Activated CD4-positive, alpha-beta T cell treated with anti-CD3 and anti-CD28 coated beads for 24 hours (primary cell): ENCODE measurements at regions not wholly inside any gene's neighbourhood (a gene's known extent, or its start where the extent isn't known, plus 50 kb on each side); places are given as distances from the start of the nearest gene placed in this dataset.

Source experiments
- DNase-seq, 2 donors: peaks; one replicate each; pipeline ENCODE4 v3.0.0-alpha.2; 2020; ENCODE audit warnings: low read depth in 2 of 2

DNA sequence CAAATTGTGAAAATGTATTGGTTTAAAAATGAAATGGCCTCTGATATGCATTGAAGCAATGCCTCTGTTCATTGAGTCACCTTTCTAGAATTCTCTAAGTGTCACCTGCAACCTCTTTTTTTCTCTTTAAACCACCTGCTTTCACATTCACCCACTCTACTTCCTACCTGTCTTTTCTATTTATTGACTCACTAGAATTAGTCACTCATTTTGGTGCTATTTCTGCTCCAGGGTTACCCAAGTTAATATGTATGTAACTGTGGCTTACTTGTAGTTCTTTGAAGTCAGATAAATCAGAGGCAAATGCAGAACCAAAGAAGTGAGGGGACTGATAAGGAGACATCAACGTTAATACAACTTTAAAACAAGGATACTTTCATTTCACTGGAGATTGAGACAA, 674.7 kb downstream of the CCSER2 start:
- no peak for DNase-seq

GRCh38 chr10:85008488-85009184, 680.2 kb downstream of the CCSER2 start:
- DNase-seq = no peak

DNA sequence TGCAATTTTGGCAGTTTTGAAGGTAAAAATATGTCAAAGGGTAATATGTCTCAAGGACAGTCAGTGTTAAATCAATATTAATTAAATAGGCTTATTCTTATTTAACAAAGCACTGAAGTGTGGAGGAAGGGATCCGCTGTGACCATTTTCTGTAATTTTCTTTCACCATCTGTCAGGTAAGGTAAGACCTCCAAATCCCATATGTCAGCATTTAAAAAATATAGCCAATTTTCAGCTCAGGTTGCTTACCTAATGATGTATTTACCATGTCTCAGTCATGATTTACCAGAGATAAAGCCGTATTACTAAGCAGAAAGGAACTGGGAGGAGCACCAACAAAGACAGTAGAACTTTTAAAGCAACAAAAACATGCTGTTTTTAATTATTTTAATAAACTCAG, 683.9 kb downstream of the CCSER2 start:
- no peak for DNase-seq

DNA sequence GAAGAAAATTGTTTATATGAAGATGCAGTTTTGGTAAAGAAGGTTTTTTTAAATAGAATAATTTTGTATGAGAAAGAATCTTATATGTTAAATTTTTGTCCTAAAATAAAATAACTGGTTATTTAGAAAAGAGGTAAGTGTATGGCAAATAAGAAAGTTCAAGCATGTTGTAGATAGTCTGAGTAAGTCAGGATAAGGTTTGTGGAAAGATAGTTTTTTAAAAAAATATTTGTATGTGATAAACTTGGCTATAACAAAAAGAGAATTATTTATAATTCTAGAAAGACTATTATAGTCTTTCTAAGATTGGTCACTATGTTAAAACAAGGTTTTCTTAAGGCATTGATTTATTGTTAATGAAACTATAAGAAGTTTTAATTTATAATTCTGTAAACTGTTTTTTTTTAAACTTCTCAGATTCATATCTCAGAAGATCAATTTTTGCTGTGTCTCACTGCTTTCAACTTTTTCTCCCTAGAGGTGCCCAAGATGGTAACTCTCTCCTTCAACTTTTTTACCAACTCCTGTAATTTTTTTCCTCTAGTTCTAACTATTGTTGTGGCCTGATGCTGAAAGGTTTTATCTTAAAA, 698.6 kb downstream of the CCSER2 start:
- DNase-seq = no peak

DNA sequence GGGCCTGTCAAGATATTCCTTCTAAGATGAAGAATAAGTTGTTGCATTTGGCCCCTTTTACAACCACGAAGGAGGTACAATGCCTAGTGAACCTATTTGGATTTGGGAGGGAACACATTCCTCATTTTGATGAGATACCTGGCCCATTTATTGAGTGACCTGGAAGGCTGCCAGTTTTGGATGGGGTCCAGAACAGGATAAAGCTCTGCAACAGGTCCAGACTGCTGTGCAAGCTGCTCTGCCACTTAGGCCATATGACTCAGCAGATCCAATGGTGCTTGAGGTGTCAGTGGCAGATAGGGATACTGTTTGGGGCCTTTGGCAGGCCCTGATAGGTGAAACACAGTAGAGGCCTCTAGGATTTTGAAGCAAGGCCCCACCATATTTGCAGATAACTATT, 704.6 kb downstream of the CCSER2 start:
- DNase-seq = no peak

DNA sequence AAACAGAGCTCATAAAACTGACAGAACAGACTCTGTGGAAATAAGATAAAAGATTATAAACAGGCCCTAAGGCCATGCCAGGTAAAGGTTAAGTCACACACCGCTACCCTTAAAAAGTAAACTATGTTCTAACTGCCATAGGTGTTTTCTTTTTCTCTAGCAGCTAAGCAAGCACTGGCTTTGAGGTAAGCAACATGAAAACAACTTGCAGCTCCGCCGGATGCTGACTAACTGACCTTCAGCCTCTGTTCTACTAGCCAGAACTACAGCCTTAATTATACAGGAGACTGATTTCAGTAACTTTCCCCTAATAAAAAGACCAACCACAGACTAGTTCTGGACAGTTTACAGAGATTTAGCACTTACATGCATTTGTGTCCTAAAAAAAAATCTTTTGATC, 708.3 kb downstream of the CCSER2 start:
- DNase-seq = no peak

- DNase-seq = no peak
These were observed 710.9 kb downstream of the CCSER2 start for GRCh38 chr10:85039311-85039710.

DNA sequence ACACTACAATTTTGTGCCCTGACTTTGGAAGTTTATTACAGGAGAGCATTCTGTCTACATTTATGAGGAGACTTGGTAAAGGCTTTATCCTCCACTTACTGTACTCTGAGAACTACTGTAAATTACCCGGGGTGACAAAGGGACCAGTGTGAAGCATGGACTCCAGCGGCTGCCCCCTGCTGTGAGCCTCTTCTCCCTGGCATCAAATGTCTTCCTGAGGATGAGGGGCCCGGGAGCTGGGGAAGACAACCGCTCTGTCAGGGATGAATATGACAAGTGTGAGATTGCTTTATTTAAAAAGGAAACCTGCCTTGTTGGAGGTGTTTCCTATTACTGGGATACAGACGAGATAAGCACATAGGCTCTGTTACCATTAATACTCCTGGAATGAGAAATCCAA, 714.8 kb downstream of the CCSER2 start:
- DNase-seq = no peak

DNA sequence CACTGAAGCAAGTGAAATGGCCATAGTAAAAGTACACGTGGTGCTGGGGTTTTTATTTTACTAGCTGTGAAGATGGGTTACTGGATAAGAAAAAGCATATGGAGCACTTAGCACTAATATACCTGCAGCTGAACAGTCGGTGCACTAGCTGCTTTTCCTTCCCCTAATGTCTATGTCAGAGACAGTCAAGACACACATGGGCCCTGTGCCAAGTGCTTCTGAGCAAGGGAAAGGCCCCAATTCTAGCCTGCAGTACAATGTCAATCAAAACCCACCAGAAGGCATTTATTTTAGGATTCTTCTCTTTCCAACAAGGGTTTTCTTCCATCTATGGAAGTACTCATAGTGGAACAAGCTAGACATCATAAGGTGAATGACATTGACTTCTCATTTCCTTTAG, 716.7 kb downstream of the CCSER2 start:
- no peak for DNase-seq

DNA sequence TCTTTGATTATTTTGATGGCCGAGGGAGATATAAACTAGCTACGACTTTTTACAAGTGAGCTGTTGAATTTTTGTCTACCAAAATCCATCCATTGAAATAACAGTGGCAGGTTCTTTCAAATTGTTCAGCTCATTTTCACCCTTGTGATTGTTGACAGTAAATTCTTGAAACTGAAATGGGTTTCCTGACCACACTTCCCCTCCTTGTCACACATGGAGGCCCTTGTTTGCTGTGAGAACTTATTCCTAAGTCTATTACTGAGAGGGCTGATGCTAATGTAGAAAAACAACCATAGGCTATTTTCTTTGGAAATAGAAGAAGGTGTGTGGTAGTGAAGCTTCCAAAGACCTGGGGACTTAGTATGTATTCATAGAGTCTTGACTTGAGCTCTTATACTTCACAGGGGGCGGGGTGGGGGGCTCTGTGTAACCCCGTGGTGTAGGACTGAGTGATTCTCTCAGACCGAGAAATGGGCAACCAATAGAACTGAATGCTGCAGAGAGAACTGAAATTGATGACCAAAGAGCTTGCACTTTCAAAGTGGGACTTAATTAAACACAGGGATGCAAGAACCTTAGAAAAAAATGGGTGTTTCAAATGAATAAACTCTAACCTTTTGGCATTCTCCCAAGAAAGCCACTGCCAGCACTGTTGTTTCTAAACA, 718.9 kb downstream of the CCSER2 start:
- no peak for DNase-seq

DNA sequence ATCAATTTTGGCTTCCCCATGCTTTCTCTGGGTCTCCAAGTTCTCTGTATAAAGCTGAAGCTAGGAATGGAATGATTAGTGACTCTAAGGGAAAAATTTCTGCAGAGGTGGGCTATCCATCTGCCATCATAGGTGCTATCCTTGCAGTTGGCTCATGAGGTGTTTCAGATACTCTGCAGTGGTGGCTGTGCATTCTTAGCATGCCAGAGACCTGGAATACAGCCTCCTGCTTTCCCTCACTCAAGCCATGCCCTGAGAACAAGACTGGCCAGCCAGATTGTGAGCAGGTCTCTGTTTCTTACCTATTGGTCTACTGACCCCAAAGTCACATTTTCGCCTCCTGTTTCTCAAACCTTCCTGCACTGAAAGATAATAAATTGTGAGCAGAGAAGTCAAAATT, 719.6 kb downstream of the CCSER2 start:
- DNase-seq = no peak

DNA sequence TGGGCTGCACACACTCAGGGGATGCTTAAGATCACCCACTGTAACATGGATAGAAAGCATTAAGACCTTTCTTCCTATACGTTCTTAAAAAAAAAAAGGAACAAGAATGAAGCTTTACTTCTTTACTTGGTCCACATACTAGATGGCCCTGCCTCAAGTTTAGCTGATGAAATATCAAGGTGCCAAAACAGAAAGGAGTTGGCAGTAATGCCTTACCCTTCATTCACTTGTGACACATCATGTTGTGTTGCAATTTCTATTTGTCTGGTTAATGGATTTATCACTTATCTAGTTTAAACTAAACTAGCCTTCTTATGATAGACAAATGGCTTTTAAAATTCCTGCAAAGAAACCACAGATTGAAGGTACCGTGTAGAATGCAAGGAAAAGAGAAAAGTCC, 720.3 kb downstream of the CCSER2 start:
- no peak for DNase-seq

GRCh38 chr10:85060944-85061343, 732.6 kb downstream of the CCSER2 start:
- no peak for DNase-seq

- DNase-seq = no peak
These were observed 733.0 kb downstream of the CCSER2 start for GRCh38 chr10:85061401-85061800.

GRCh38 chr10:85067955-85068354, 739.6 kb downstream of the CCSER2 start:
- DNase-seq = no peak

GRCh38 chr10:85080934-85081333, 752.5 kb downstream of the CCSER2 start:
- DNase-seq = no peak

- no peak for DNase-seq
These were observed 770.6 kb downstream of the CCSER2 start for GRCh38 chr10:85098835-85099521.

DNA sequence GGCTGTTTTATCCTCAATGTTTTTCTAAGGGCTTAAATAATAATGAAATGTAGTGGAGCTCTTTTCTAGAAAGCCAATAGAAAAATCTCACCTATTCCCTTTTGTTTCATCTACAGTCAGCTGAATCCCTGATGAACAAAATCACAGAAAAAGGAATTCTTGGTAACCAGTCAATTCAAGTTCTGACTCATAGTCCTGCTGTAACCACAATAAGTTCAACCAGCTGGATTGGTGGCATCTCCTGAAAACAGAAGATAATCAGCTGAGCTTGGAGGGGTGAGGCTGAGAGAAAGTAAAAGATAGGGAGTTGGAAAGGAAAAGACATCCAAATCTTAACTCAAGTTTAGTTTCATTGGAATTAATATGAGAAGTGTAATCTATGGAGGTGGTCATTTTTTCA, 772.1 kb downstream of the CCSER2 start:
- no peak for DNase-seq

GRCh38 chr10:85105614-85106255, 777.3 kb downstream of the CCSER2 start:
- no peak for DNase-seq

DNA sequence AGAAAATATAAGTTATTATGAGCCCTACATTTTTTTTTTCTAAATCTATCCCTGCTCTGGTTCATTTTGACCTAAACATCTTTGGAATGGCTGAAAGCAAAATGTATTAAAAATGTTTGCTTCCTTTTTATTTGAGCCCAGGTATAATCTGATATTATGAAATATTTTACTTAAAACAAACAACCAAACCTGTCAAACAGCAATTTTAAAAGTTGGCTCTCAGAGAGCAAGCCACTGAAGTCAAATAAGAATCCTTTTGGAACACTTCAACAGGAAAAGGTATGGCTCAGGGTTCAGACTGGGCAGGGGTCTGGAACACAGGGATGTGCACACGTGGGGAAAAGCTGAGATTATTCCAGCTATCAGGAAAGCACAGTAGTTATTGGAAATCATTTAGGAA, 782.9 kb downstream of the CCSER2 start:
- DNase-seq = no peak

- DNase-seq = no peak
These were observed 796.2 kb downstream of the CCSER2 start for GRCh38 chr10:85124603-85125051.

GRCh38 chr10:85137253-85137652, 808.9 kb downstream of the CCSER2 start:
- no peak for DNase-seq
